K562 (cell line): ENCODE measurements at regions not wholly inside any gene's neighbourhood (a gene's known extent, or its start where the extent isn't known, plus 50 kb on each side); places are given as distances from the start of the nearest gene placed in this dataset.

Source experiments
- ATAC-seq: fragments of 200-7000 bp; cut with Tn5 transposase; 3 replicates; pipeline ENCODE4 v1.9.1; 2020; ENCODE audit warnings: moderate library complexity
- BruUV-seq: library from RNA; stranded (reverse); fragments of 400-500 nt; replicated peaks from 2 replicates; lab custom pipeline; 2021; lab: Mats Ljungman, UMichigan
- CTCF ChIA-PET: fragments of 300-600 bp; formaldehyde crosslinking; extraction: SDS; loops from one replicate; lab custom pipeline; 2021; ENCODE audit warnings: low intra/inter-chr PET ratio; lab: Yijun Ruan, JAX
- POLR2A ChIA-PET: fragments of 300-600, 350-650 bp; sonication (Branson Sonifier 250); formaldehyde crosslinking; extraction: SDS; loops from one replicate; lab custom pipeline; 2021; ENCODE audit warnings: antibody characterized with exemption, inconsistent platforms; lab: Yijun Ruan, JAX
- DNase-seq, 4 experiments: peaks; one replicate each; pipeline versions ENCODE4 v3.0.0 to v3.0.0-alpha.2; 2011 to 2018; ENCODE audit warnings: low spot score in 3 of 4, mixed read lengths in 3 of 4; ENCODE audit errors: extremely low read depth in 1 of 4
- FAIRE-seq: peaks from 2 replicates; lab custom pipeline; 2011; peaks lifted over from hg19 to GRCh38; lab: Jason Lieb, UNC
- H2AFZ ChIP-seq: 2 replicates; pipeline ENCODE4 v1.6.0; 2011; ENCODE audit warnings: low read depth, low read length, control low read depth, inconsistent platforms
- H3K27ac ChIP-seq: fragments of 200-600 bp; 3 replicates; pipeline ENCODE4 v1.8.0; 2011; ENCODE audit warnings: low read depth, mild to moderate bottlenecking, control low read depth, inconsistent platforms, low read length, moderate library complexity, mixed read lengths; ENCODE audit errors: extremely low read depth
- H3K27me3 ChIP-seq, 2 experiments: fragments of 300-600 bp in 1 of 2; 2 replicates in 1 of 2; 3 replicates in 1 of 2; pipeline versions ENCODE4 v1.6.0 to v1.8.0; 2011; ENCODE audit warnings: inconsistent platforms in 2 of 2, low read length in 2 of 2, mild to moderate bottlenecking in 1 of 2, mixed read lengths in 1 of 2, moderate library complexity in 1 of 2; ENCODE audit not compliant: control insufficient read depth in 2 of 2, insufficient read depth in 2 of 2
- H3K36me3 ChIP-seq: fragments of 300-600 bp; 3 replicates; pipeline ENCODE4 v1.8.0; 2011; ENCODE audit warnings: mild to moderate bottlenecking, low read length, inconsistent platforms; ENCODE audit not compliant: control insufficient read depth, insufficient read depth
- H3K4me1 ChIP-seq, 2 experiments: fragments of 200-600 bp in 1 of 2; replicated peaks in 1 of 2; 2 replicates in 1 of 2; 3 replicates in 1 of 2; pipeline versions ENCODE4 v1.5.1 to v1.8.0; 2011; ENCODE audit warnings: inconsistent platforms in 2 of 2, low read length in 2 of 2, mild to moderate bottlenecking in 1 of 2, mixed read lengths in 1 of 2, moderate library complexity in 1 of 2; ENCODE audit not compliant: control insufficient read depth in 2 of 2, insufficient read depth in 2 of 2
- H3K4me2 ChIP-seq: 2 replicates; pipeline ENCODE4 v1.6.1; 2011; ENCODE audit warnings: low read length, control low read depth, inconsistent platforms, mixed read lengths; ENCODE audit not compliant: insufficient read depth
- H3K4me3 ChIP-seq: fragments of 200-600 bp; sonication (generic), shearing (Covaris generic); 2 replicates; pipeline ENCODE4 v1.5.1; 2016; ENCODE audit warnings: control low read depth, inconsistent platforms
- H3K79me2 ChIP-seq: fragments of 200-600 bp; 3 replicates; pipeline ENCODE4 v1.8.0; 2011; ENCODE audit warnings: low read length, inconsistent platforms; ENCODE audit not compliant: control insufficient read depth, insufficient read depth
- H3K9ac ChIP-seq, 2 experiments: 2 replicates each; pipeline versions ENCODE4 v1.6.0 to v1.6.1; 2011; ENCODE audit warnings: low read depth in 2 of 2, low read length in 2 of 2, control low read depth in 1 of 2, inconsistent platforms in 1 of 2, mild to moderate bottlenecking in 1 of 2, mixed read lengths in 1 of 2; ENCODE audit not compliant: insufficient read depth in 1 of 2
- H3K9me1 ChIP-seq: one replicate; pipeline ENCODE4 v1.6.0; 2011; ENCODE audit warnings: inconsistent platforms, mild to moderate bottlenecking, low read length, moderate library complexity; ENCODE audit not compliant: control insufficient read depth, insufficient read depth
- H3K9me3 ChIP-seq: replicated peaks from 2 replicates; pipeline ENCODE4 v1.5.1; 2011; ENCODE audit warnings: low read depth, low read length, inconsistent platforms; ENCODE audit not compliant: control insufficient read depth, insufficient read depth
- H4K20me1 ChIP-seq: replicated peaks from 2 replicates; pipeline ENCODE4 v1.6.1; 2011; ENCODE audit warnings: low read length, inconsistent platforms, mixed read lengths; ENCODE audit not compliant: control insufficient read depth, insufficient read depth
- ATF7 ChIP-seq: fragments of 450-650 bp; IDR thresholded peaks from 2 replicates; pipeline ENCODE4 v1.7.1; 2014; ENCODE audit warnings: mild to moderate bottlenecking, moderate library complexity
- C11orf30 ChIP-seq: fragments of 450-650 bp; IDR thresholded peaks from 2 replicates; pipeline ENCODE4 v1.6.1; 2016; ENCODE audit warnings: low read depth, mild to moderate bottlenecking
- ELF2 ChIP-seq: fragments of 250-450 bp; sonication (Bioruptor Pico); IDR thresholded peaks from 2 replicates; pipeline ENCODE4 v1.5.0; 2021; ENCODE audit warnings: mild to moderate bottlenecking
- FIP1L1 ChIP-seq: fragments of 200-400 bp; formaldehyde crosslinking; IDR thresholded peaks from 2 replicates; pipeline ENCODE4 v1.6.1; 2018; ENCODE audit warnings: mild to moderate bottlenecking, low read depth, low read length; ENCODE audit not compliant: poor library complexity, severe bottlenecking
- FOXJ2 ChIP-seq: fragments of 200-800 bp; sonication (Bioruptor generic); IDR thresholded peaks from 2 replicates; pipeline ENCODE4 v1.6.1; 2016; ENCODE audit warnings: missing genetic modification characterization, missing compliant biosample characterization
- KAT8 ChIP-seq: fragments of 450-650 bp; IDR thresholded peaks from 2 replicates; pipeline ENCODE4 v1.6.1; 2016; ENCODE audit warnings: low read depth, mild to moderate bottlenecking
- PHF21A ChIP-seq: fragments of 450-650 bp; IDR thresholded peaks from 2 replicates; pipeline ENCODE4 v1.6.1; 2017; ENCODE audit warnings: low read depth, borderline replicate concordance
- POLR2B ChIP-seq: fragments of 450-650 bp; IDR thresholded peaks from 2 replicates; pipeline ENCODE4 v1.6.1; 2018; ENCODE audit warnings: low read depth; ENCODE audit not compliant: partially characterized antibody
- TCFL5 ChIP-seq: fragments of 250-450 bp; sonication (Bioruptor Pico); conservative IDR thresholded peaks from 2 replicates; pipeline ENCODE4 v1.6.1; 2021; ENCODE audit warnings: mild to moderate bottlenecking, moderate library complexity, matching md5 sums
- TOE1 ChIP-seq, 2 experiments: fragments of 450-650 bp in 1 of 2; sonication (generic) in 1 of 2; formaldehyde crosslinking in 1 of 2; IDR thresholded peaks; 2 replicates each; pipeline versions ENCODE4 v1.7.1 to v1.8.0; 2016 to 2022; ENCODE audit warnings: borderline replicate concordance in 2 of 2, mild to moderate bottlenecking in 2 of 2, antibody characterized with exemption in 1 of 2, inconsistent platforms in 1 of 2, low read depth in 1 of 2, missing genetic modification reagents in 1 of 2, moderate library complexity in 1 of 2
- ZFPM2 ChIP-seq: fragments of 250-450 bp; sonication (Bioruptor Pico); IDR thresholded peaks from 2 replicates; pipeline ENCODE4 v1.5.1; 2022; ENCODE audit warnings: mild to moderate bottlenecking
- ZKSCAN3 ChIP-seq: fragments of 250-450 bp; sonication (Bioruptor Pico); IDR thresholded peaks from 2 replicates; pipeline ENCODE4 v1.4.0; 2020
- ZNF316 ChIP-seq: fragments of 450-650 bp; IDR thresholded peaks from 2 replicates; pipeline ENCODE4 v1.6.1; 2016
- ZNF79 ChIP-seq: fragments of 250-450 bp; sonication (Bioruptor Pico); IDR thresholded peaks from 2 replicates; pipeline ENCODE4 v1.4.0; 2020; ENCODE audit warnings: low read depth, mild to moderate bottlenecking, moderate library complexity
- WGBS: fragments of 100-300 bp; shearing (Covaris generic); methylation state at CpG from one replicate; pipeline ENCODE4 v1.1.6; 2016; ENCODE audit warnings: low coverage, mixed read lengths; ENCODE audit not compliant: insufficient coverage; ENCODE audit errors: missing lambda C conversion rate; 5-methylcytosine and 5-hydroxymethylcytosine counted together
- in situ Hi-C: fragments of 300-500 bp; cut with MboI; formaldehyde crosslinking; loops from 4 replicates; pipeline ENCODE4 v1.15.0; 2018; ENCODE audit warnings: inconsistent platforms, mixed read lengths
- intact Hi-C: fragments of 100-400 bp; cut with micrococcal nuclease; formaldehyde crosslinking; loops from 2 replicates; pipeline ENCODE4 v1.14.2; 2022
- TF ChIP-seq, protein P1 (sequence below): sonication (generic); formaldehyde crosslinking; IDR thresholded peaks from 2 replicates; pipeline ENCODE4 v1.8.0; 2022; ENCODE audit warnings: mild to moderate bottlenecking, low read depth, missing genetic modification reagents

DNA sequence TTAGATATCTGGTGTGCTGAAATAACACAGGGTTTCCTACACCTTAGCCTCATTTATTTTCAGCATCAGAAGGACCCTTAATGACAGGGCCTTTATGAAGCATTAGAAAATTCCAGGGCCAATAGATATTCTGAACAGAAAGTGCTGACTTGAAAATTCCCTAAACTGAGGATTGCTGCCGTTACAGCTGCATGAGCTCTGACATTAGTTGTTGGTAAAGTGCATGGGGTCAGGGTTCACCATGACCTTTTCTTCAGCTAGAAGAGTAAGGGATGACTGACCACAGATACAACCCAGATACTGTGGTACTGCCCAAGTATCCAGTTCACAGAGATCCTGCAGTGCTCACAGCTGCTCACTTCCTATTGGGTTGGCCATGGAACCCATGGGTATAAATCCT, 181.7 kb upstream of the SLC25A13 start:
- Histone ChIP-seq H3K36me3 (no peaks in the 10 kb centered on the region), H3K4me3 (no peak overlapping the region), H4K20me1 (no peaks in the 10 kb centered on the region), H3K4me2 (no peak overlapping the region), H3K9me3 (no peaks in the 10 kb centered on the region), H3K27ac (no peak overlapping the region), H3K27me3 (no peaks in the 10 kb centered on the region), H3K79me2 (no peaks in the 10 kb centered on the region), H2AFZ (no peak overlapping the region), H3K9ac (no peak overlapping the region), H3K4me1 (no peaks in the 10 kb centered on the region), H3K9me1 (no peaks in the 10 kb centered on the region)
- no peak for TF ChIP-seq FIP1L1
- TF ChIP-seq ZNF316 = peak; percentile 55
- peak; percentile 27; the same call in 1 of the 2 replicates for TF ChIP-seq C11orf30
- TF ChIP-seq ELF2 = no peak
- TF ChIP-seq PHF21A = no peak
- ATAC-seq (no peak), DNase-seq (no peak), FAIRE-seq (no peak)
- no TSS peak for BruUV-seq
- ChIA-PET CTCF (no interaction called here), POLR2A (no interaction called here)
- 0% methylated on average over 1 of the region's 1 CpG for WGBS
- intact Hi-C loops (no loop called here), in situ Hi-C loops (no loop called here)

DNA sequence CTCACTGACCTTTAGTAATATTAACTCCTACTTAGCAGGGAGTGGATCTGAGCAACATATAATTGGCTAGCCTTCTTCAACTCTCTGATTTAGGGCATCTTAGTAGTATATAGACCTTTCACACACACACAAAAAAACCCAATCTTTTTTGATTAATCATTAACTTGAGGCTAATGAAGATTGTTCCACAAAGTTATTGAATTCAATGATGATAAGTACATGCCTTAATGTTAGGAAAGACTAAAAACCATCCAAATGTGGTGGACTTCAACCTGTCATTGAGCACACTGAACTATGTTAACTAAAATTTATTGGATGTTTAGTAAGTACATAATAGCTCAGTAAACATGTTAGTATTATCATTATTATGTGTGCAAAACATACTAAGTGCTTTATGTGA, 179.4 kb upstream of the SLC25A13 start:
- H3K27ac ChIP-seq = no peak overlapping the region
- ChIA-PET CTCF (no interaction called here), POLR2A (no interaction called here)
- TF ChIP-seq KAT8 (no peak), C11orf30 (no peak), POLR2B (no peak), TOE1 (IDR thresholded peaks at IDR 0.05; ENCODE audit: borderline replicate concordance) (no peak), TOE1 (CRISPR knock-in tag; IDR thresholded peaks at IDR 0.05; ENCODE audit: borderline replicate concordance, low read depth) (no peak), TCFL5 (CRISPR knock-in tag) (no peak), FOXJ2 (tag) (no peak), ZNF79 (no peak), FIP1L1 (no peak), ATF7 (no peak), ZFPM2 (CRISPR knock-in tag) (no peak), ZKSCAN3 (no peak)
- TF ChIP-seq, protein P1, sequence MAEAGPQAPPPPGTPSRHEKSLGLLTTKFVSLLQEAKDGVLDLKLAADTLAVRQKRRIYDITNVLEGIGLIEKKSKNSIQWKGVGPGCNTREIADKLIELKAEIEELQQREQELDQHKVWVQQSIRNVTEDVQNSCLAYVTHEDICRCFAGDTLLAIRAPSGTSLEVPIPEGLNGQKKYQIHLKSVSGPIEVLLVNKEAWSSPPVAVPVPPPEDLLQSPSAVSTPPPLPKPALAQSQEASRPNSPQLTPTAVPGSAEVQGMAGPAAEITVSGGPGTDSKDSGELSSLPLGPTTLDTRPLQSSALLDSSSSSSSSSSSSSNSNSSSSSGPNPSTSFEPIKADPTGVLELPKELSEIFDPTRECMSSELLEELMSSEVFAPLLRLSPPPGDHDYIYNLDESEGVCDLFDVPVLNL (CRISPR knock-in tag) = no peak

More for the DNA sequence above, 179.4 kb upstream of the SLC25A13 start:
- Histone ChIP-seq H3K9me3 (no peaks in the 10 kb centered on the region), H3K27me3 (no peaks in the 10 kb centered on the region), H3K9ac (no peak overlapping the region), H3K4me2 (no peak overlapping the region), H4K20me1 (no peaks in the 10 kb centered on the region), H2AFZ (no peak overlapping the region), H3K4me3 (no peak overlapping the region), H3K4me1 (no peaks in the 10 kb centered on the region), H3K79me2 (no peaks in the 10 kb centered on the region), H3K9me1 (no peaks in the 10 kb centered on the region), H3K36me3 (no peaks in the 10 kb centered on the region)
- FAIRE-seq (no peak), ATAC-seq (no peak), DNase-seq (no peak)
- in situ Hi-C loops (no loop called here), intact Hi-C loops (no loop called here)
- no TSS peak for BruUV-seq
